ENCODE measurements at regions not wholly inside any gene's neighbourhood (a gene's known extent, or its start where the extent isn't known, plus 50 kb on each side); places are given as distances from the start of the nearest gene placed in this dataset.
A peak's percentile ranks its signal among the peaks of the same experiment; 100 is the strongest.

DNA sequence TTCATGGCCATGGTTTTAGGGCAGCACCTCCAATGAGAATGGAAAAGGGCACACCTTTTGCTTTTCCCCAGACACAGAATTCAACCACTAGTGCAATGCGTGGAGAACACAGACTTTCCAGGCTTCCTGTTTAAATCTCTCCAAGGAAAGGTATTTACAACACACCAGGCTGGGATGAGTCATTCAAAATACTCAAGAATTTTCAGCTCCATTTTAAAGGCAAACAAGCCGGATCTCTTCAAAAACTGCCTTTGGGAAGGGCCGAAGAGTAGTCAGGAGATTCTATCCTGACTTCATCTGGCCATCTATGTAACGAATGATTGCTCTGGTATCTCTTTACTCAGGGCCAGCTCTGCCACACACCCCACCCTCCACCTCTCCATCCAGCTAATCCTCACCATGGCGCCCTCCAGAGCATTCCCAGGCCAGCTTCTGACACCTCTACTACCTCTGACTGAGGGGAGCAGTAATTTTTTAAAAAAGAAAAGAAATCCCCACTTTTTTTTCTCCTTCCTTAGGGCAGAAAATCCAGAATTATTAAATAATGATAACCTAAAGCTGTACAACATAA, 254.6 kb downstream of the LY86 start:
- peak; percentile 60 for DNase-seq

DNA sequence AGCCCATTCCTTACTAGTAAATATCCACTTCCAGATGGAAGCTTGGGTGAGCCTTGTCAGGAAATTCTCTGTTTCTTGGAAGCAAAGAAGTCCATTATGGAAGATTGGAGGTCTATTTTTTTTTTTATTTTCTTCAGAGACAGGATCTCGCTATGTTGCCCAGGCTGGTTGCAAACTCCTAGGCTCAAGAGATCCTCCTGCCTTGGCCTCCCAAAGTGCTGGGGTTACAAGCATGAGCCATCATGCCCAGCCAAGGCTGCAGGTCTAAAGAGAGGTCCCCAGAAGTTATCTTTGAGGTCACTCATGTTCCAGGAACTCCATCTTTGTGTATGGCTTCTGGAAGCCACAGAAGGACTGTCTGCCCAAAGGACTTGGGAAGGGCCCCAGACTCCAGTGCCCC, 255.3 kb downstream of the LY86 start:
- DNase-seq = no peak

GRCh38 chr6:6844530-6844929, 256.0 kb downstream of the LY86 start:
- DNase-seq = no peak

GRCh38 chr6:6845603-6846002, 257.1 kb downstream of the LY86 start:
- DNase-seq = no peak

- no peak for DNase-seq
These were observed 259.1 kb downstream of the LY86 start for GRCh38 chr6:6847591-6847990.

GRCh38 chr6:6851059-6851948, 256.5 kb upstream of the RREB1 start:
- DNase-seq = peak; percentile 98

- DNase-seq = no peak
These were observed 255.9 kb upstream of the RREB1 start for GRCh38 chr6:6851949-6852261.

GRCh38 chr6:6856538-6857523, 250.9 kb upstream of the RREB1 start:
- DNase-seq = peak; percentile 38

DNA sequence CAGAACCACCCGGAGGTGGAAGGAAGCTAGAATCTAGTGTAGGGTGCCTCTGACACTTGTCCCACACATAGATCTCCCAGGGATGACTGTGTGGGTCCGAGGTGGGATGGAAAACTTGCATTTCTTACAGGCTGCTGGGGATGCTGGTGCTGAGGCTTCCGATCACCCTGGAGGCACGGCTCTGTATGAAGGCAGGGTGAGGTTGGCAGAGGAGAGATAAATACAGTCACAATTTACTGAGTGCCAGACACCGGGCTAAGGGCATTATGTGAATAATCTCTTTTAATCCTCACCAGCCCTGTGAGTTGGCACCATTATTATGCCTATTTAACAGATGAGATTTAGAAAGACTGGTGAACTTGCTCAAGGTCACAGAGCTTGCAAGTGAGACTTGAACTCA, 250.2 kb upstream of the RREB1 start:
- no peak for DNase-seq

GRCh38 chr6:6858533-6858982, 249.2 kb upstream of the RREB1 start:
- DNase-seq = no peak

- no peak for DNase-seq
These were observed 248.7 kb upstream of the RREB1 start for GRCh38 chr6:6859105-6859504.

- no peak for DNase-seq
These were observed 248.0 kb upstream of the RREB1 start for GRCh38 chr6:6859722-6860121.

DNA sequence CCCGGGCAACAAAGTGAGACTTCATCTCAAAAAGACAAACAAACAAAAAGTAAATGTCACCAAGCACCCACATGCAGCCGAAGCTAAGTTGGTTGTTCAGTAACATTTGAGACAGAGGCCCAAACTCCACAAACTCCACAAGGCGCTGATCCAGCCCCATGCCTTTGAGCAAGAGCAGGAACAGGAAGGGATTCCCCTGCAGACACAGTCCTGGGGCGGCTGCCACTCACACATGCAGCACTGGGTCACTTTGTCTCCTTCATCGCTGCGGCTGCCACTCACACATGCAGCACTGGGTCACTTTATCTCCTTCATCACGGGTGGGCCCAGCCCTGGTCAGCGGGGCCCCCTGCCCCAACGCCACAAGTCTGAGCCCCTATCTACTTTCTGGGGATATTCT, 246.9 kb upstream of the RREB1 start:
- no peak for DNase-seq

DNA sequence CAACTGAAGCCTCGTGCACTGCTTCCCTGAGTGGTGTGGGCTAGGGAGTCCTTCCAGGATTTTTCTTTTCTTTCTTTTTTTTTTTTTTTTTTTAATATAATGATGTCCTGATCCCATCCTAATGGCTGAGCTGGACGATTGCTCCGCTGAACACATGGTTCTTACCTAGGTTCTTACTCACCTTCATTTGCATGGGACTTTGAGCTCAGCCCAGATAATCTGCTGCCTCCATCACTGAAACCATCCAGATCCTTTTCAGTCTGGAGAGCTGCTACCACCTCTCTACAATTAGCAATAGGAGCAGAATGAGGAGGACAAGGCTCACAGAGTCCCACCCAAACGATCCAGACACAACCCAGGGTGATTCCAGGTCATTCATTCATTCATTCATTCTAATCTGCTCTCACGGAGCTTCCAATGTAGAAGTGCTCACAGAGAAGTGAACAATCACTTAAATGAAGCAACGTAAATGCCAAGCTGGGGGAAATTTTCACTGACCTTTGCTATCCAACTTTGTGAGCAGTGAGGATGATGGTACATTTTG, 246.3 kb upstream of the RREB1 start:
- DNase-seq = no peak

DNA sequence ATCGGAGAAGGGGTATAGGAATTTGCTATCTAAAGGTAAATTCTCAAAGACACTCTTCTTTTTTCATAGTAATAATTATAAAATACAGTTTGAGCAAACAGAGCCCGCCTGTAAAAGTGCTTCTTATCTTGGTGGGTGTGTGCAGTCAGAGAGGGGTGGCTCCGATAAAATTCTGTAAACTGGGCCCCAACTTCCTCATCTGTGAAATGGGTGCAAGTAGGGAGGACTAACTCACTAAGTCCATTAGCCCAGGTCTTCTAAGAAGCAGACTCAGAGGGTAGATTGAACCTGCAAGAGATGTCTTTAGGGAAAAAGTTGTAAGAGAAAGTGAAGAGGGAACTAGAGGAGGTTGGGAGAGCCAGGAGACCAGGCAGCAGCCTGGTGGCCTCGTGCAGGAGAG, 245.8 kb upstream of the RREB1 start:
- no peak for DNase-seq

GRCh38 chr6:6863970-6864639, 243.7 kb upstream of the RREB1 start:
- no peak for DNase-seq

GRCh38 chr6:6865611-6866010, 242.2 kb upstream of the RREB1 start:
- DNase-seq = no peak

GRCh38 chr6:6866656-6867403, 240.9 kb upstream of the RREB1 start:
- DNase-seq = no peak

- DNase-seq = no peak
These were observed 240.4 kb upstream of the RREB1 start for GRCh38 chr6:6867404-6867799.

DNA sequence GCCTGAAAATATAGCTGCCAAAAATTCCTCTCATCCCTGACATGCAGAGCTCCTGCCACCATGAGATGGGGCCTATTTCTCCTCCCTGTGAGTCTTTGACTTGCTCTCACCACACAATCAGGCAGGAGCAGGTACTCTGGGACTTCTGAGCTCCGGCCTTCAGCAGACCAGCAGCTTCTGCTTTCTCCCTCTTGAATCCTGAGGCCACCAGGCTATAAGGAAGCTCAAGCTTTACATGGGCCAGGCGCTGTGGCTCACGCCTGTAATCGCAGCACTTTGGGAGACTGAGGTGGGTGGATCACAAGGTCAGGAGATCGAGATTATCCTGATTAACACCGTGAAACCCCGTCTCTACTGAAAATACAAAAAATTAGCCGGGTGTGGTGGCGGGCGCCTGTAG, 238.7 kb upstream of the RREB1 start:
- no peak for DNase-seq

GRCh38 chr6:6870921-6871320, 236.8 kb upstream of the RREB1 start:
- no peak for DNase-seq

Data from EL (cell line).